ENCODE measurements at regions not wholly inside any gene's neighbourhood (a gene's known extent, or its start where the extent isn't known, plus 50 kb on each side); places are given as distances from the start of the nearest gene placed in this dataset.

DNA sequence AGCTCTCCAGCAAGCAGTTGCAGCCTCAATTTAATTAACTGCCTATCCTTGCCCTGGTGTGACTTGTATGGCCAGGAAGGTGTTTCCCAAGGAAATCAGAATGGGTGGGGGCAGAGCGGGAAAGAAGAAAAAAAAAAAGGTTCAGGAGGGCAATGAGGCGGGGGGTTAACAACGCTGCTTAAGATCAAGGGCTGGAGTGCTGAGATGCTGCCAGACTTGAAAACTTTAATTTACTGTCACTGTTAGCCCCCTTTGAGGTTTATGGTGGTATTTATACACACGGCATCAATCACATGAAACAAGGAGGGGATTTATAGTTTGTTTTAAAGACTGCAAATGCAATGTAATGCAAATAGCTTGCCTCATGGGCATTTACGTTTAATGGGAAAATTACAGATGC is 319.4 kb upstream of the NR2F2 start:
- no peak for TF ChIP-seq CTCF (IDR thresholded peaks at IDR 0.05)
- H3K4me3 ChIP-seq, result no peak overlapping the region
- no peak for DNase-seq
- H3K36me3 ChIP-seq, result no peaks in the 10 kb centered on the region
- no peaks in the 10 kb centered on the region for H3K4me1 ChIP-seq
- no peaks in the 10 kb centered on the region for H3K9me3 ChIP-seq
- H3K27me3 ChIP-seq, result no peaks in the 10 kb centered on the region
- intact Hi-C loops (cut with DNase I; ENCODE audit: low total_unique reads), result no loop called here
- H3K27ac ChIP-seq, result no peak overlapping the region

- no peaks in the 10 kb centered on the region for H3K27me3 ChIP-seq
- DNase-seq, result no peak
- TF ChIP-seq CTCF (IDR thresholded peaks at IDR 0.05), result no peak
- no peak overlapping the region for H3K4me3 ChIP-seq
- no peaks in the 10 kb centered on the region for H3K36me3 ChIP-seq
- no peaks in the 10 kb centered on the region for H3K4me1 ChIP-seq
- H3K27ac ChIP-seq, result no peak overlapping the region
- intact Hi-C loops (cut with DNase I; ENCODE audit: low total_unique reads), result no loop called here
- no peaks in the 10 kb centered on the region for H3K9me3 ChIP-seq
Observed at GRCh38 chr15:96014939-96015338, 315.6 kb upstream of the NR2F2 start.

- Histone ChIP-seq H3K4me3 (no peak overlapping the region), H3K27me3 (no peaks in the 10 kb centered on the region), H3K36me3 (no peaks in the 10 kb centered on the region), H3K27ac (no peak overlapping the region), H3K9me3 (no peaks in the 10 kb centered on the region), H3K4me1 (no peaks in the 10 kb centered on the region)
- intact Hi-C loops (cut with DNase I; ENCODE audit: low total_unique reads), result no loop called here
- TF ChIP-seq CTCF (IDR thresholded peaks at IDR 0.05), result no peak
- no peak for DNase-seq
Observed at GRCh38 chr15:96019114-96019513, 311.4 kb upstream of the NR2F2 start.

- intact Hi-C loops (cut with DNase I; ENCODE audit: low total_unique reads), result no loop called here
- H3K4me3 ChIP-seq, result no peak overlapping the region
- H3K27ac ChIP-seq, result no peak overlapping the region
- H3K36me3 ChIP-seq, result no peaks in the 10 kb centered on the region
- no peak for DNase-seq
- no peaks in the 10 kb centered on the region for H3K4me1 ChIP-seq
- H3K27me3 ChIP-seq, result no peaks in the 10 kb centered on the region
- no peaks in the 10 kb centered on the region for H3K9me3 ChIP-seq
- no peak for TF ChIP-seq CTCF (IDR thresholded peaks at IDR 0.05)
Observed at GRCh38 chr15:96020133-96020532, 310.4 kb upstream of the NR2F2 start.

DNA sequence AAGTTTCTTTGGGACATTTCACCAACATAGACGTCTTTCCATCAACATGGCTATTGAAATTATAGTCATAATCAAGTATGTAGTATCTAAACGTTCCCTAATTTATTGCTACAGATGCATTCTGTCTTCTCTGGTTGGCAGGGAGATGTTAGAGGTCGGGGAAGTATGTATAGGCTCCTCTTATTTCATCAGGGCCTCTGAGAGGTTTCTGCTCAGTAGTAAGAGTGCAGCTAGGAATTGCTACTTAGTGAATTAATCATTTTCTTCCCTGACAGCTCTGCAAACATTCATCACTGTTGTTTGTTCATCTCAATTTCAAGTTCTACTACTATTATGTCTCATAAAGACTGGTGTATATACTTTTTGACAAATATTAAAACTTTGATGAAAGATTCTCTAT is 309.7 kb upstream of the NR2F2 start:
- Histone ChIP-seq H3K4me3 (no peak overlapping the region), H3K9me3 (no peaks in the 10 kb centered on the region), H3K36me3 (no peaks in the 10 kb centered on the region), H3K27me3 (no peaks in the 10 kb centered on the region), H3K27ac (no peak overlapping the region), H3K4me1 (no peaks in the 10 kb centered on the region)
- intact Hi-C loops (cut with DNase I; ENCODE audit: low total_unique reads), result no loop called here
- no peak for DNase-seq
- TF ChIP-seq CTCF (IDR thresholded peaks at IDR 0.05), result no peak

- Histone ChIP-seq H3K9me3 (no peaks in the 10 kb centered on the region), H3K27ac (no peak overlapping the region), H3K36me3 (no peaks in the 10 kb centered on the region), H3K4me3 (no peak overlapping the region), H3K27me3 (no peaks in the 10 kb centered on the region), H3K4me1 (no peaks in the 10 kb centered on the region)
- no peak for TF ChIP-seq CTCF (IDR thresholded peaks at IDR 0.05)
- intact Hi-C loops (cut with DNase I; ENCODE audit: low total_unique reads), result no loop called here
- DNase-seq, result no peak
Observed at GRCh38 chr15:96023081-96023480, 307.4 kb upstream of the NR2F2 start.
